DMS153 treated with DMSO at 0.1 percent for 48 hours (cell line): ENCODE measurements at regions not wholly inside any gene's neighbourhood (a gene's known extent, or its start where the extent isn't known, plus 50 kb on each side); places are given as distances from the start of the nearest gene placed in this dataset.

ENCODE experiments used
- DNase-seq: peaks from one replicate; lab custom pipeline; 2025; ENCODE audit not compliant: unreplicated experiment; lab: John Stamatoyannopoulos, UW

DNA sequence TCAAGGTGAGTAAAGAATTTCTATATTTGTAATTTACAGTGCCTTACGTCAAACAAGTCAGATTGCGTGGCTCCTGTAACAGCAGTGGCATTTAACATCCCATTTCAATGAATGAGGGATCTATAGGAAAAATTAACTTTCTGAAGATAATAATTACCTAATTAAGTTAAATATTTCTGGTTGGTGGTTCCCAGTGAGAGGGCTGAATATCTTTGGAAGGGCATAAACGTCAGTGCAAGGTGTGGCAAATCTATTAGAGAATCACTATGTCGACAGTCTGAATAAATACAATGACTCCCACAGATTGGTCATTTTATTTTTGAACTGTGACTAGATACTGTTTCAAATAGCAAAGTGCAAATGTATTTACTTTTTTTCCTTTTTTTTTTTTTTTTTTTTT, 80.0 kb downstream of the S1PR1 start:
- DNase-seq, result no peak

DNA sequence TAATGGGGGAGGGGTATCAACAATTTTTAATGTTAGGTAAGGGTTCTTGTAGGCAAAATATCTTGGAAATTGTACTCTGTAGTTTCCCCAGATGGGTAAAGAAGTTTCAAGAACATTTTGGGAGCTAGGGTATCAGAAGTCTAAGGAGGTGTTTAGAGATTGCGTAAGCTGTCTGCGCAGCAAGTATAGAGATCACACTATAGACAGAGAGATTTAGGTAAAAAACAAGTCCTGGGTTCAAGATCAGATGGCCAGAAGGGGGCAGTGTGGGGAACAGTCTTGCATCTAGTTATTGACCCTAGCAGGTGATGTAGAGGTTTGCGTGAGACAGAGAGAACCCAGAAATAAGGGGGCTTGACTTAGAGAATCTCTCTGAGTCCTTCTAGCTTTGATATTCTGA, 80.8 kb downstream of the S1PR1 start:
- no peak for DNase-seq

DNA sequence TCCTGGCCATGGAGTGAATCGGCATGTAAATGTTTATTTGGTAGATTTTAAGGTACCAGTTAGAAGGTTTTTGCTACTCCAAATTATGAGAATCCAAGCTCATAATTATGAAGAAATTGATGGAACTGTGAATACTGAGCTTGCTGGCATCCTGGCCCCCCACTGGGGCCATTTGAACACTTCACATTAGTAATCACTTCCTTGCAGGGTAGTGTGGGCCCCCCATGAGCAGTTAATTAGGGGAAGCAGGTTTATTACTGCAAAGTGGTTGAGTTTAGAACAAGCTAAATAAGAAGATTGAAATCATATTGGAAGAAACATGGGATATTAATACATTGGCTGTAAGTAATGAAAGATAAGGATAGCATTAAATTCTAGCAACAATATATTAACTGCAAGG, 86.7 kb downstream of the S1PR1 start:
- DNase-seq, result no peak

DNA sequence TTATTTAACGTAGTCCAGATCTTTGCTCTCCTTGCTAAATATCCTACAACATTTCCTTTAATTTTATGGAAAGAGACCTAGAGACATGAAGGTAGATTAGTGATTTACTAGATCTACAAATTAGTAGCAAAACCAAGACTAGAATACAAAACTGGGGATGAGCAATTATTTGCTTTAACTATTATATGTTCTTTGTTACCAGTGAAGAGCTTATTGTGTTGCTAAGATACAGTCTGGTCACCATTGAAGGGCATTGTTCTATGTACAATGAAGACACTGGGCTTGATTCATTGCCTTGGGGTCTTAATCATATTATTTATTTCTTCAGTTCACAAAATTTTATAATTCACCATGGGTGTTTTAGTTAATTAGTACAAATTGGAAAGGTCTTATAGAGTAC, 88.3 kb downstream of the S1PR1 start:
- DNase-seq, result no peak

DNA sequence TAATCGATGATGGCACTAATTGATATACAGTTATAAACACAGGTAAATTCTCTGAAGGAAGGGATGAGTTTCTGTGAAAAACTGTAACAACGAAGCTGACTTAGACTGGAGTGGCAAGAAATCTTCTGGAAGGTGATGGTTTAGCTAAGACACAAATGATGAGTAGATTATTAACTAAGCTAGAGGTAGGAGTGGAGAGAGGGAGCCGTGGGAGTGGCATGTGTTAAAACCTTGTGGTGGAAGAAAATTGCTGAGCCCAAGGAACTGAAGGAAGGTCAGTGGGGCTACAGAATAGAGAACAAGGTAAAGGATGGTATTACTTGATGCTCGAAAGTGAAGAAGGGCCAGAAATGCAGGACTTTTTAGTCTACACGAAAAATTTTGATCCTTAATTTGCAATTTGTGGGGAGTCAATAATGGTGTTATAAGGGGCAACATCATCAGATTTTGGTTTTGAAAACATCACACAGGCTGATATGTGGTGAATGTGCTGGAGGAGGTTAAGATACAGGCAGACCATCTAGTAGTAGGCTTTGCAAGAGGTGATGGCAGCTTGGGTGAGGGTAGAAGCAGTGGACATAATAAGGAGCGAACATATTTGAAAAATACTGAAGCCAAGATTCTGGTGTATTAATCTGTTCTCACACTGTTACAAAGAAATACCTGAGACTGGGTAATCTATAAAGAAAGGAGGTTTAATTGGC, 93.8 kb downstream of the S1PR1 start:
- DNase-seq, result no peak

DNA sequence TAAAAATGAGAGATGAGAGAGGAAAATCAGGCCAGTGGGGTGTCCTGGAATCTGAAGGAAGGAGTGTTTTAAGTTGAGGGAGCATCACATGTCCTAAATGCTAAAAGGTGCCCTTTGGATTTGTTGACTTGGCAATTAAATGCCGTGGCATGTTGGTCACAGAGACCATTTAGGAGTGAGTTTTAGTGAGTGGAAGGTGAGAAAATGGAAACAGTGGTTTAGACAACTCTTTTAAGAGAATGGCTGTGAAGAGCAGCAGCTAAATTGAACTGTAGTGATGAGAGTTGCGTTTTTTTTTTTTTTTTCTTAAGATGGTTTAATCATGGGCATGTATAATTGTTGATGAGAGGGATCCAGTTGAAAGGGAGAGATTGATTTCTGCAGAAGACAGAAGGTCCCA, 95.0 kb downstream of the S1PR1 start:
- no peak for DNase-seq

DNA sequence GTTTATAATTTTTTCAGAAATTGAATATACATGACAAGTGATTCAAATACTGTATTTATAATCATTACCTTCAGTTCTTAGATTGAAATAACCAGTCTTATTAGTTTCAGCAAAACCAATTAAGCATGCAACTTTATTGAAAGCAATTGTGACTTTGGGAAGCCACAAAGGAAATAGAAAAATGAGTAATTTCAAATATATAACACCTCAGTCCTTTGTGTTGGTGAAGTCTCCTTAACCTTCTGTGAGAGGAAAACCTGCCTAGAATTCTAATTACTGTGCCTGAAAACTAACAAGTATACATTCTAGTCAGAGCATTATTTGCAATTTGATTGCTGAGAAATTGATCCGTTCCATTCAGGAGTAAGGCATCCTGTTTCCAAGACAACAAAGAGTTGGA, 95.8 kb downstream of the S1PR1 start:
- DNase-seq, result no peak

DNA sequence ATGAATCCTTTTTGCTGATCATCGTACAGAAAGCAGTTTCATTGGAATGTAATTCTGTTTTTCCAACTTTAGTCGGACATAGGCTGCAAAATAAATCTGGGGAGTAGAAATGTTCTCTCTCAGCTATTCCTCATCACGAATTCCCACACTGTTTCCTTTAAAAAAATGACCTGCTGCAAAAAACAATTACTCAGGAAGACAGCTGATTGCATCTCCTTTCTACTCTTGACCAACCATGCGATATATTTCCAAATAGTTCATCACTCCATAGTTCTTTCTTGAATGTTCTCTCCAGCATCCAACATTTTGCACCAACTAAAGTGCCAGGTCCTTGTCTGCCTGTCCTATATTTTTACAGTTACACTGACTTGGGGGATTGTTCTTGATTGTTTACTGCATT, 96.4 kb downstream of the S1PR1 start:
- no peak for DNase-seq

DNA sequence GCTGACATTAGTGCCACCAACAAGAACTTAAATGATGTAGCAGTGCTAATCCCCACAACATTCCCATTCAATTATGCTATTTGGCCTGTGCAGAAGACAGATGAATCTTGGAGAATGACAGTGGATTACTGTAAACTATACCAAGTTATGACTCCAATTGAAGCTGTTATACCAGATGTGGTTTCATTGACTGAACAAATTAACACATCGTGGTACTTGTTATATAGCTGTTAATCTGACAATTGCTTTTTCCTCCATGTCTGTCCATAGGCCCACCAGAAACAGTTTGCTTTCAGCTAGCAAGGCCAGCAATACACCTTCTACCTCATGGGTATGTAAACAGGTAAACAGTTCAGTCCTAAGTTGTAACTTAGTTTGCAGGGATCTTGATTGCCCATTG, 101.1 kb downstream of the S1PR1 start:
- DNase-seq, result no peak

DNA sequence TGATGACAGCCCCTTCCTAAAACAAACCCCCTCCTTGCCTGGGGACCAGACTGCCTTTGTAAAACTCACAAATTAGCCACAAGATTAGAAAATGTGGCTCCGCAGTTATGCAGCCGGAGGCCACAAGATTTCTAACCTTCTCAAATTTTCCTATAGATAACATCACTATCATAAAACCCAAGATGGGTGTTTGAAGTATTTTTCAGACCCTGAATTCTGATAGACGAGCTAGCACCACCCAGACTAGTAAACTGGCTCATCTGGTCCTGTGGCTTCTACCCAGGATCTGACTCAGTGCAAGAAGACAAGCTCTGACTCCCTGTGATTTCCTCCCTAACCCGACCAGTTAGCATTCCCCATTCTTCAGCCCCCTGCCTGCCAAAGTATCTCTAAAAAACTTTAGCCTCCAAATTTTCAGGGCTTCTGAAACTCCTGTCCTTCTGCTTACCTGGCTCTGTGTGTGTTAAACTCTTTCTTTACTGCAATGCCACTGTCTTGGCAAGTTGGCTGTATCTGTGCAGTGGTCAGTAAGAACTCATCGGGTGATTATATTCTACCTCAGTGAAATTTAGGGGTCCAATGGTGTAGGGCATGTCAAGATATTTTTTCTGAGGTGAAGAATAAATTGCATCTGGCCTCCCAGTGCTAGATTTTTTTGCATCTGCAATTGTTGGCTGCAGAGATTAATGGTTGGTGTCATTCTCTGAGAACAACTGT, 102.1 kb downstream of the S1PR1 start:
- no peak for DNase-seq

DNA sequence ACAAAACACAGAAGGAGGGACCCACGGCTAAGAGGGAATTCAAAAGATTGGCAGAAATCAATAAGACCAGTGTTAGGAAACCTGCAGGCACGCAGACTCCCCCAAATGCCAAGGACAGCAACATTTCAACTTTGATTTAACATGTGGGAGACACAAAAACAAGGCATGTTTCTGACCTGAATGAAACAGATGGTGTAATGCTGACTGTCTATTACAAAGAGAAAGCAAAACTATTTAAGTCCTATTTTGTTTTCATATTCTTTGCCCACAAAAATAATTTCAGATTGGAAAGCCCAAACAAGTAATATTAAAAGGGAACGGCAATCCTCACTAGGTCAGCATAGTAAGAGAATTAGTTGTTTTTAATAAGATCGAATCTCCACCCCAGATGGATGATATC, 107.9 kb downstream of the S1PR1 start:
- no peak for DNase-seq

DNA sequence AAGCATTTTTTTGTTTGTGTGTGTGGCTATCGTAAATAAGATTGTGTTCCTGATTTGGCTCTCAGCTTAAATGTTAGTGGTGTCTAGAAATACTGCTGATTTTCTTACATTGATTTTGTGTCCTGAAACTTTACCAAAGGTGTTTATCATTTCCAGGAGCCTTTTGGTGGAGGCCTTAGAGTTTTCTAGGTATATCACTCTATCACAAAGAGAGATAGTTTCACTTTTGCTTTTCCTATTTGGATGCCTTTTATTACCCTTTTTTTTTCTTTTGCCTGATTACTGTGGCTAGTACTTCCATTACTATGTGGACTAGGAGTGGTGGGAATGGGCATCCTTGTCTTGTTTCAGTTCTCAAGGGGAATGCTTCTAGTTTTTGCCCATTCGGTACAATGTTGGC, 109.6 kb downstream of the S1PR1 start:
- DNase-seq, result no peak

DNA sequence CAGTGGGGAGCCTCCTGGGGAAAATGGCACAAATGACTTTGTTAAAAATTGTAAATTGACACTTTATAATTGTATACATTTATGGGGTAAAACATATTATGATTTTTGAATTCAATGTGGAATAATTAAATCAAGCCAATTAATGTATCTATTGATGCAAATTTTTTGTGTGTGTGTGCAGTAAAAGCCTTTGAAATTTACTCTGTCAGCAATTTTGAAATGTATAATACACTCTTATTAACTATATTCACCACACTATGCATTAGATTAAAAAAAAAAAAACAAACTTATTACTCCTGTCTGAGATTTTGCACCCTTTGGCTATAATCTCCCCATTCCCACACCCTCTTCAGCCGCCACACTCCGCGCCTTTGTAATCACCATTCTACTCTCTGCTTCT, 119.2 kb downstream of the S1PR1 start:
- DNase-seq, result no peak

DNA sequence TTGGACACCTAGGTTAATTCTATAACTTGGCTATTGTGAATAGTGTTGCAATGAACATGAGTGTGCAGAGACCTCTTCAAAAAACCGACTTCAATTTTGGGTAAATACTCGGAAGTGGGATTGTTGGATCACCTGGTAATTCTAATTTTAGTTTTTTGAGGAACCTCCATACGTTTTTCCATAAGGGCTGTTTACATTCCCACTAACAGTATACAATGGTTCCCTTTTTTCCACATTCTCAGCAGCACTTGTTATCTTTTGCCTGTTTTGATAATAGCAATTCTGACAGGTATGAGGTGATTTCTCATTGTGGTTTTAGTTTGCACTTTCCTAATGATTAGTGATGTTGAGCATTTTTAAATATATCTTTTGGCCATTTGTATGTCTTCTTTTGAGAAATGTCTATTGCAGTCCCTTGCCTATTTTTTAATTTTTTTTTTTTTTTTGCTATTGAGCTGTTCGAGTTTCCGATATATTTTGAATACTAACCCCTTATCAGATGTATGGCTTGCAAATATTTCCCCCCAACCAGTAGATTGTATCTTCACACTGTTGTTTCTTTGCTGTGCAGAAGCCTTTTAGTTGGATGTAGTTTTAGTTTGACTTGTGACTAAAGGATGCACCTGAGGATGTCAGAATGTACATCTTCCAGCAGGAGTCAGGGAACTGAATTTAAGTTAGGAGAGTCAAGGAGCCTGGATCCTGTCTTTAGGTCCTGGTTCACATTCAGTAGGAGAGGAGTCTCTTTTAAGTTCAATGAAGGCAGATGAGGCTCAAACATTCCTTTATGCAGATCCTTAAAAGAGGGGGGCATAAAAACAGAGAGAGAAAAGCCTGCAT, 120.0 kb downstream of the S1PR1 start:
- DNase-seq, result no peak

DNA sequence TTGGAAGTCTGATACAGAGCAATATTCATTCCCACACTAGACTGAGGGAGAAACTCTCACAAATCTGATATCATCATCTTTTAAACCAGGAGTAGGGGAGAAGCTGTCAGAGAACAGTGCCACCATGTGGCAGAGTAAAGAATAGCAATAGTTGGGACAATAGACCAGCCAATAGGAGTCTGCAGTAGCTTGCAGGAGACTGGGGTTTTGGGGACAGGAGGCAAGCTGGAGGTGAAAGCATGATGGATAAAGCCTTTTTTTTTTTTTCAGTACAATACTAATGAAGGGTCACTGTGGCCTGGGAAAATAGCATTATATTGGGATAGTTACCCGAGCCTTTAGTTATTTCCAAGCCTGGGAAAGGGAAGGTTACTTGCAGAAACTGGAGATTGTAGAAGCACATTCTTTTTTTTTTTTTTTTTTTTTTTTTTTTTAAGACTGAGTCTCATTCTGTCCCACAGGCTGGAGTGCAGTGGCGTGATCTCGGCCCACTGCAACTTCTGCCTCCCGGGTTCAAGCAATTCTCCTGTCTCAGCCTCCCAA, 120.7 kb downstream of the S1PR1 start:
- peak; percentile 58 for DNase-seq

DNA sequence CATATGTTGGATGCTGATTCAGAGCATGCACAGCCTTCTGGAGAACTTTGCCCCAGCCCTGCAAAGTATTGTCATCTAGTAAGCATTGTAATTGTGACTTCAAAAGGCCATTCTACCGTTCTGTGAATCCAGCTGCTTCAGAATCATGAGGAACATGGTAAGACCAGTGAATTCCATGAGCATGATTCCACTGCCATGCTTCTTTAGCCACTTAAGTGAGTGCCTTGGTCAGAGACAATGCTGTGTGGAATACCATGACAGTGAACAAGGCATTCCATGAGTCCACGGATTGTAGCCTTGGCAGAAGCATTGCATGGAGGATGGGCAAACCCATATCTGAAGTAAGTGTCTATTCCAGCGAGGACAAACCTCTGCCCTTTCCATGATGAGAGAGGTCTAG, 123.7 kb downstream of the S1PR1 start:
- DNase-seq, result no peak

DNA sequence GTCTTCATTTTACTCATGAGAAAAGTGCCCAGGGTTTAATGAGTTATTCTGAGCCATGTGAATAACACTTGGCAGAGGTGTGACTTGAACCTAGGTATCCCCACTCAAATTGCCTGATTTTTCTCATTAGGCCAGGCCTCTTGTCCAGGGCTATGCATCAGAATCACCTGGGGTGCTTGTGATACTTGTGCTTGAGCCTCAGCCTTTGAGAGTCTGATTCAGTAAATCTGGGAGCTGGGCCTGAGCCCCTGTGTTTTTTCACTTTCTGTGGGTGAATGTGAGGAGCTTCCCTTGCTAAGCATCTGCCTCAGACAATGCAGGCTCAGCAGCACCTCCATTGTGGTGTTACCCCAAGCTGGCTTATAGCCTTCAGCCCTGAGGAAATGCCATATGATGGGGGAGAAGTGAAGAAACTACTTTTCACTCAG, 127.1 kb downstream of the S1PR1 start:
- DNase-seq, result no peak

DNA sequence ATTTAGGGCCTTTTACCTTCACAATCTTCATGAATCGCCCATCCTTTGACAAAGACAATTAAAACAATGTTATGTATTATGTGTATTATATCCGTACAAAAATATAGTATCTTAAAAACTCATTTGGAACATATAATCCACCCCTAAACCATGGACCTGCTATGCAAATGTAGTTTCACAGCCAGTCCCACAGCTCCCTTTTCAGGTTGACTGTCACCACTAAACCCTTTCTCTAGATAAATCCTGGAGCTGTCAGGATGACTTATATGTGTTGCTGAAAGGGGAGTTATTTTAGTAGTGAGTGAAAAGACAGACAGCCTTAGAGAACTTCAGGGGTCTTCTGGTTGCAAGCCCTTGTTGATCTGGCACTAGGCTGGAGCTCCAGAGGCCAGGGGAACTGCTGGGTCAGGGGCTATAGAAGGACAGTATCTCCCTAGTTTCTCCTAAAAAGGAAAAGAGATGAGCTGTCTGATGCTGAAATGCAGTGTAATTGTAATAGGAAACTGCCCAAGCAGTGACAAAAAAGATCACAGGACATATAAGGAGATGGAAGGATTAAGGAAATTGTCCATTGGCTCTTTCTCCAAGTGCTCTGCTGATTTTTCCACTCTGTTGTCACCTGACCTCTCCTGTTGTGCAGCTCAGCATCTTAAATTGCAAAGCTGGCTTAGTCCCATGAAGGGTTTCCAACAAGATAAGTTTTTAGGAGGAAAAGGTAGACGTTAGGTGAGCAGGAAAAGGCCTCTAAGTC, 127.7 kb downstream of the S1PR1 start:
- DNase-seq, result no peak

DNA sequence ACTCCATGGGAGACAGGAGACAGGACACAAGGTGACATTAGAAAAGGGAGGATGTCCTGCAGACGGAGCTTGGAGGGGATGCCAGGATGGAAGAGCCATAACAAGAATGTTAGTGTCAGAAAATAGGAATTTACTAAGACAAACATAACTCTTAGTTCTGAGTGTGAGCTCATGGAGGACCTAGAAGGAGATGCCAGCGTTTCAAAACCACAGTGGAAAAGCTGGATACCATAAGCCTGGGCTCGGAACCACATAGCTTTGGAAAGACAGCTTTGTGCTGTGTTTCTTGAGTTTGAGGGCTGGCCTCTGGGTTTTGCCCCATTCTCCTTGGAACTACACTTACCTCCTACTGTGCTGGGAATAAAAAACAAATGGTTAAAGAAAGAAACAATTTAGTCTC, 128.4 kb downstream of the S1PR1 start:
- DNase-seq, result no peak

DNA sequence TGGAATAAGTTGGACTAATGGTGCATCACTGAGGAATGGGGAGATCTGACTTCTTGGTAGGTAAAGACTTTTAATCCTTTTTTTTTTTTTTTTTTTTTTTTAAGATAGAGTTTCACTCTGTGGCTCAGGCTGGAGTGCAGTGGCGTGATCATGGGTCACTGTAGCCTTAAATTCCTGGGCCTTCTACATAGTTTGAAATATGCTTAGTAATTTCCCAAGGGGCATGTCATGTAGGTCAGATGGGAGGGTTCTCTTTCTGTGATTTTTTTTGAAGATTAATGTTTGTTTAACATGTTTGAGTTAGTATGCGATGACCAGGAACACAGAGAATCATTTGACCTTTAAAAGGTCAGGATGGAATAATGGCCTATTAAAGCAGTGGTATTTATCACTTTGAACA, 129.1 kb downstream of the S1PR1 start:
- DNase-seq, result no peak
